ENCODE measurements at regions not wholly inside any gene's neighbourhood (a gene's known extent, or its start where the extent isn't known, plus 50 kb on each side); places are given as distances from the start of the nearest gene placed in this dataset.

DNA sequence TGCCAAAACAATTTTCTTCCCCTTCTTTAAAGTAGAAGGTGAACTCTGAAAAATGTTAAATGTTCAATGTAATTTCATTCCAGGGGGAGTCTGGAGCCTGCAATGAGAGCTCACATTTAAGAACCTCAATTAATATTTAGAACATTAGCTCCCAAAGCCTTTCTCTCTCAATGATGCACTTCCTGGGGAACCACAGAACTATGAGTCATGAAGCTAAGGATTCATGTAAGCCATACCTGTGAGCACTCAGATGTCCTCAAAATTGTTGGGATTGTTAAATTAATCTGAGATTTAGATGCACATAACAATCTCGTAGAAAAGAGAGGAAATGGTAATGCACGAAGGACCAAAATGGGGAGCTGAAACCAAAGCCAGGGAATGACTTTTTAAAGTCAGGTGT, 244.2 kb upstream of the LRIG1 start:
- TF ChIP-seq, protein P1, sequence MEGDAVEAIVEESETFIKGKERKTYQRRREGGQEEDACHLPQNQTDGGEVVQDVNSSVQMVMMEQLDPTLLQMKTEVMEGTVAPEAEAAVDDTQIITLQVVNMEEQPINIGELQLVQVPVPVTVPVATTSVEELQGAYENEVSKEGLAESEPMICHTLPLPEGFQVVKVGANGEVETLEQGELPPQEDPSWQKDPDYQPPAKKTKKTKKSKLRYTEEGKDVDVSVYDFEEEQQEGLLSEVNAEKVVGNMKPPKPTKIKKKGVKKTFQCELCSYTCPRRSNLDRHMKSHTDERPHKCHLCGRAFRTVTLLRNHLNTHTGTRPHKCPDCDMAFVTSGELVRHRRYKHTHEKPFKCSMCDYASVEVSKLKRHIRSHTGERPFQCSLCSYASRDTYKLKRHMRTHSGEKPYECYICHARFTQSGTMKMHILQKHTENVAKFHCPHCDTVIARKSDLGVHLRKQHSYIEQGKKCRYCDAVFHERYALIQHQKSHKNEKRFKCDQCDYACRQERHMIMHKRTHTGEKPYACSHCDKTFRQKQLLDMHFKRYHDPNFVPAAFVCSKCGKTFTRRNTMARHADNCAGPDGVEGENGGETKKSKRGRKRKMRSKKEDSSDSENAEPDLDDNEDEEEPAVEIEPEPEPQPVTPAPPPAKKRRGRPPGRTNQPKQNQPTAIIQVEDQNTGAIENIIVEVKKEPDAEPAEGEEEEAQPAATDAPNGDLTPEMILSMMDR (conservative IDR thresholded peaks at IDR 0.05; ENCODE audit: low read depth, low read length), result no peak
- TF ChIP-seq EZH2phosphoT487 (IDR thresholded peaks at IDR 0.05; ENCODE audit: borderline replicate concordance, low read length), result no peak
- no peak for TF ChIP-seq EZH2 (IDR thresholded peaks at IDR 0.05; ENCODE audit: low read length, unreplicated experiment)
